OCI-LY3 (cell line): ENCODE measurements at regions not wholly inside any gene's neighbourhood (a gene's known extent, or its start where the extent isn't known, plus 50 kb on each side); places are given as distances from the start of the nearest gene placed in this dataset.

Source experiments
- H2AFZ ChIP-seq: fragments of 200-600, 300-600 bp; shearing (Covaris generic); 2 replicates; pipeline ENCODE4 v1.6.0; 2014; ENCODE audit warnings: antibody characterized with exemption, low read depth, low read length
- H3K27ac ChIP-seq: fragments of 200-600, 300-600 bp; sonication (generic); 2 replicates; pipeline ENCODE4 v1.5.1; 2014; ENCODE audit warnings: mild to moderate bottlenecking, low read length, moderate library complexity, mixed read lengths
- H3K27me3 ChIP-seq: fragments of 200-600, 300-600 bp; sonication (generic); 2 replicates; pipeline ENCODE4 v1.6.1; 2014; ENCODE audit warnings: low read depth, low read length, mixed read lengths
- H3K36me3 ChIP-seq: fragments of 200-600, 300-600 bp; sonication (generic); replicated peaks from 2 replicates; pipeline ENCODE3; 2014; ENCODE audit warnings: low read depth, low read length, mixed read lengths
- H3K4me1 ChIP-seq: fragments of 300-600, 200-600 bp; sonication (generic); 2 replicates; pipeline ENCODE4 v1.6.1; 2014; ENCODE audit warnings: low read length, mixed read lengths
- H3K4me2 ChIP-seq: fragments of 200-600, 300-600 bp; sonication (generic); 2 replicates; pipeline ENCODE4 v1.6.1; 2014; ENCODE audit warnings: low read length, mixed read lengths
- H3K4me3 ChIP-seq: fragments of 300-600, 200-600 bp; sonication (generic); 2 replicates; pipeline ENCODE4 v1.5.1; 2014; ENCODE audit warnings: antibody characterized with exemption, mild to moderate bottlenecking, low read length, moderate library complexity
- H3K79me2 ChIP-seq: fragments of 300-600, 200-600 bp; shearing (Covaris generic); 2 replicates; pipeline ENCODE4 v1.6.1; 2014; ENCODE audit warnings: mild to moderate bottlenecking, low read length, mixed read lengths
- H3K9ac ChIP-seq: fragments of 300-600, 200-600 bp; shearing (Covaris generic); 2 replicates; pipeline ENCODE4 v1.6.0; 2014; ENCODE audit warnings: mild to moderate bottlenecking, low read length, moderate library complexity
- H3K9me3 ChIP-seq: fragments of 200-600, 300-600 bp; shearing (Covaris generic); 2 replicates; pipeline ENCODE4 v1.6.1; 2014; ENCODE audit warnings: low read length, mixed read lengths; ENCODE audit not compliant: insufficient read depth
- H4K20me1 ChIP-seq: fragments of 200-600, 300-600 bp; sonication (generic); 2 replicates; pipeline ENCODE4 v1.6.1; 2016; ENCODE audit warnings: low read length, mixed read lengths; ENCODE audit not compliant: insufficient read depth
- EZH2phosphoT487 ChIP-seq: fragments of 200-600 bp; shearing (Covaris generic); IDR thresholded peaks from 2 replicates; pipeline ENCODE4 v1.6.1; 2018; ENCODE audit warnings: antibody characterized with exemption, mixed run types, low read depth
- TF ChIP-seq, protein P1 (sequence below): fragments of 200-600, 300-600 bp; sonication (generic); IDR thresholded peaks from 2 replicates; pipeline ENCODE4 v1.5.1; 2014; ENCODE audit warnings: antibody characterized with exemption, low read length, low read depth

DNA sequence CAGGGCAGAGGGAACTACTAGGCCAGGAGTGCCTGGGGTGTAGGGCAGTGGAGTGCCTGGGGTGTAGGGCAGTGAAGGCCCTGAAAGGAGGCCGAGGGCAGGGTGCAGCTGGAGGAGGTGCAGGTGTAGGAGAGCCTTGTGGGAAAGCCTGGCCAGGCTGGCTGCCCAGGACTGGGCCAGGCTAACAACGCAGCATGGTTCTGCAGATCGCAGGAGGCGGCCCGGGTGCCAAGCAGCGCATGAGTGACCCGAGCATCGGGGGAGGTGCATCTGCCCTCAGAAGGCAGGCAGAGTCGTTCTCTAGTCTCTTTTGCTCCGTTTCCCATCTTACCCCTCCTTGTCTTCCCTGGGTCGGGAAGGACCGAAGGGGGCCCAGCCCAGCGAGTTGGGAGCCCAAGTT lies 151.5 kb upstream of the PHACTR3 start:
- Histone ChIP-seq H3K4me1 (no peaks in the 10 kb centered on the region), H3K4me2 (no peak overlapping the region), H3K9me3 (no peaks in the 10 kb centered on the region), H3K27me3 (peaks cover 61% of the 10 kb centered on the region), H3K27ac (no peak overlapping the region), H3K36me3 (no peaks in the 10 kb centered on the region), H3K4me3 (no peak overlapping the region), H4K20me1 (no peaks in the 10 kb centered on the region), H3K79me2 (no peaks in the 10 kb centered on the region), H2AFZ (no peak overlapping the region), H3K9ac (no peak overlapping the region)
- TF ChIP-seq EZH2phosphoT487: no peak
- TF ChIP-seq, protein P1, sequence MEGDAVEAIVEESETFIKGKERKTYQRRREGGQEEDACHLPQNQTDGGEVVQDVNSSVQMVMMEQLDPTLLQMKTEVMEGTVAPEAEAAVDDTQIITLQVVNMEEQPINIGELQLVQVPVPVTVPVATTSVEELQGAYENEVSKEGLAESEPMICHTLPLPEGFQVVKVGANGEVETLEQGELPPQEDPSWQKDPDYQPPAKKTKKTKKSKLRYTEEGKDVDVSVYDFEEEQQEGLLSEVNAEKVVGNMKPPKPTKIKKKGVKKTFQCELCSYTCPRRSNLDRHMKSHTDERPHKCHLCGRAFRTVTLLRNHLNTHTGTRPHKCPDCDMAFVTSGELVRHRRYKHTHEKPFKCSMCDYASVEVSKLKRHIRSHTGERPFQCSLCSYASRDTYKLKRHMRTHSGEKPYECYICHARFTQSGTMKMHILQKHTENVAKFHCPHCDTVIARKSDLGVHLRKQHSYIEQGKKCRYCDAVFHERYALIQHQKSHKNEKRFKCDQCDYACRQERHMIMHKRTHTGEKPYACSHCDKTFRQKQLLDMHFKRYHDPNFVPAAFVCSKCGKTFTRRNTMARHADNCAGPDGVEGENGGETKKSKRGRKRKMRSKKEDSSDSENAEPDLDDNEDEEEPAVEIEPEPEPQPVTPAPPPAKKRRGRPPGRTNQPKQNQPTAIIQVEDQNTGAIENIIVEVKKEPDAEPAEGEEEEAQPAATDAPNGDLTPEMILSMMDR: no peak

DNA sequence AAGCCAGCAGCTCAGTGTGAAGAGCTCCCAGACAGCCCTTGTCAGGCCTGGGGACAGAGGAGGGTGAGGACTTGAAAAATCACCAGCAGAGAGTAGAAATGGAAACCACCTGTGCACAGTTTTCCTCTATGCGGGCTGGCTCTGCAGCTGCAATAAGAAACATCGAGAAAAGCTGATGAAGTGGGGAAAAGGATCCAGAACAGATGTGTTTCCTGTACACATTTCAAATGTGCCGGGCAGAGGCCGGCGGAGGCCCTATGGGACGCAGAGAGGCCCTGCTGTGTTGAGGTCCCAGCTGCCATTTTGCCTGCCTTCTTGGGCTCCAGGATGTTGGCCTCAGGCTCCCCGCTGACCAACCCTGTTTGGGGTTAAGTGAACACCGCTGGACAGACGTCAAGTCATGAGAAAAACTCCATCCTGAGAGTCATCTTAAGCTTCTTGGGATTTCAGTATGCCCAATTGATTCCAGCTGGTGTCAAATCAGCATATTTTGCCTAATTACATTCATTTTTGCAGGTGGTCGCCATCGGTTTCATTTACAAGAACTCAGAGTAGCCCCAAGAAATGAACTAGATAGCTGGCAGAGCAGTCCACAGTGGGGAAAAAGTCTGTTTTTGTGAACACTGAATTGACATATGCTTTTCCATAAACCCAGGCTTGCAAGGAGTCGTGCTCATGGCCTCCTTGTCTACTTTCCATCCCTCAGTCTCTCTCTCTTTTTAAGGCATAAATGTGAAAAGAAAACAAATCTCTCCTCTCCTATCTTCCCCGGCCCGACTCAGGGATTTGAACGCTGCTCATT lies 150.4 kb upstream of the PHACTR3 start:
- Histone ChIP-seq H3K36me3 (no peaks in the 10 kb centered on the region), H3K9ac (no peak overlapping the region), H3K4me2 (no peak overlapping the region), H3K27ac (no peak overlapping the region), H3K27me3 (peaks cover 57% of the 10 kb centered on the region), H3K79me2 (no peaks in the 10 kb centered on the region), H2AFZ (no peak overlapping the region), H4K20me1 (no peaks in the 10 kb centered on the region), H3K4me3 (no peak overlapping the region), H3K4me1 (peaks cover 7% of the 10 kb centered on the region), H3K9me3 (no peaks in the 10 kb centered on the region)
- no peak for TF ChIP-seq EZH2phosphoT487
- TF ChIP-seq, protein P1: no peak

DNA sequence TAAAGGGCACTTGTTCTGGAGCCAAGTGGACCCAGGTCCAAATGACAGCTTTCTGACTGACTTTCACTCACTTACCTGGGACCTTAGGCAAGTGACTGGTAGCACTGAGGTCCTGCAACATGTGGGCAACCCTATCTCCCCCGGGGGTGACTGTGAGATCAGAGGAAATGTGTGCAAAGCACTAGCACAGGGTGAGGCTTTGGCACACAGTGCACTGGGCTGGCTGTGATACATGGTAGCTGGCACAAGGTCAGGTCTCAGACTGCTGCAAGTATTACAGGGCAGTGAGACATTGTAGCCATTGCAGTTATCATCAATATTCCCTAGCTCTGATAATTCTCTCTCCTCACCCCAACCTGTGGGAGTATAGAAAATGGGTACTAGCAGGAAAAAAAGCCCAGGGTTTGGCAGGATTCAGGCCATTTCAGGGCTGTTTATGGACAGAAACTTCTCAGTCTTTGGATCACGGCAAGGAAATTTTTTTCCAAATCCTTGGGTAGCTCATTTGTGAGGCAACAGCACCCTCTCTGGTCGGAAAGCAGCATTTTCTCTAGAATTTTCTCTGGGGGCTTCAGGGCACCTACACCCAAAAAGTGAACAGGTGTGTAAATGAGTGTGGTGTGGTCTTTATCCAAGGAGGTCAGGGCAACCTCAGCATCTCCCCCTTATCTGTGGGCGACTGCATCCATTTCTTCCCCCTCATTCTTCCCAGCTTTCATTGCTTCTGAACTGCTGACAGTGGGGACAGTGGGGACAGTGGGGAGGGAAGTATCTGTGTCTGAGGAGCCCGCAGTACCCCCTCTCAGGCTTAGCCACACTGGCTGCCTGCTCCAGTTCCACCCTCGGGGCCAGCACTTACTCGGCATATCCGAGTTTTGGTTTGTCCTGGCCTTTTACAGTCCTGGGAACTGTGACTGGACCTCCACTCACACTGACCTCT lies 148.7 kb upstream of the PHACTR3 start:
- TF ChIP-seq EZH2phosphoT487: no peak
- TF ChIP-seq, protein P1: peak; percentile 93
- H3K4me3 ChIP-seq: no peak overlapping the region
- H2AFZ ChIP-seq: no peak overlapping the region; the same call in 1 of the 2 replicates
- peaks cover 7% of the 10 kb centered on the region for H3K4me1 ChIP-seq
- peaks cover 54% of the 10 kb centered on the region for H3K27me3 ChIP-seq
- no peaks in the 10 kb centered on the region for H3K79me2 ChIP-seq
- H3K27ac ChIP-seq: no peak overlapping the region
- no peaks in the 10 kb centered on the region for H3K9me3 ChIP-seq
- no peaks in the 10 kb centered on the region for H4K20me1 ChIP-seq
- H3K9ac ChIP-seq: no peak overlapping the region
- H3K4me2 ChIP-seq: no peak overlapping the region
- no peaks in the 10 kb centered on the region for H3K36me3 ChIP-seq
